Activated T-cell treated with anti-CD3 and anti-CD28 coated beads for 1 hour (primary cell): ENCODE measurements at regions not wholly inside any gene's neighbourhood (a gene's known extent, or its start where the extent isn't known, plus 50 kb on each side); places are given as distances from the start of the nearest gene placed in this dataset.
"Not testable (repeated sequence)": the region's sequence is repeated elsewhere in the genome, so short reads cannot be mapped to it uniquely, and the experiment has no call there.

Source experiments
- DNase-seq: peaks from one replicate; pipeline ENCODE4 v3.0.0-alpha.2; 2020; ENCODE audit warnings: low read depth

DNA sequence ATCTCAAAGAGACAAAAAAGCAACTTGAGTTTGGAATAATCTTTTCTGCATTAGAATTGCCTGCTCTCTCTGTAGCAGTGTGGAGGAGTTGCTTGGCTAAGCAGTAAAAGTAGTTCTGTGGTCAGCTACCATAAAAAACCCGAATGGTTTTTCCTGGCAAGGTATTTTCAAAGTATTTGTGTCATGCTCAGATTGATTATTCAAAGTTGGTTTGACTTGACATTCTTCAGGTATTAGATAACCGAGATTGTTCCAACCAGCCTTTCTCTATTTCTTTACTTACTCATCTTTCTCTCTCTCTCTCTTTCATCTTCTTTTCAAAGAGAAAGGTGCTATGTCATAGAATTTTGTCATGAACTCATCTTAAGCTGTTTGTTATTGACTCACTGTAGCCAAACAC lies 404.9 kb downstream of the CPS1 start:
- DNase-seq: no peak

DNA sequence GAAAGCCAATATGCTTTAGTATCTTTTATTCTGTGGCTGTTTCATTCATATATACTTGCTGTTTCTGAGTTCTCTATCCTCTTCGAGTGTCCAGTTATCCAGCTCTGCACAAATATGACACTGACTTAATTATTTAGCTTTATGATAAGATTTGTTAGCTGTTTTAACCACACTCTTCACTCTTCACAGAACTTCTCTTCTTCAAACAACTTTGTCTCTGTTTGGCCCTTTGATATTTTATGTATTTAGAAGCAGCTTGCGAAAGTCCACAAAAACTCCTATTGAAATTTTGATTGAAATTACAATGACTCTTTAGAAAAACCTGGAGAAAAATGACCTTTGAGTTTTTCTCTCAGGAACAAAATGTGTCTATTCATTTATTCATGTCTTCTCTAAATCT lies 407.0 kb downstream of the CPS1 start:
- DNase-seq: no peak

DNA sequence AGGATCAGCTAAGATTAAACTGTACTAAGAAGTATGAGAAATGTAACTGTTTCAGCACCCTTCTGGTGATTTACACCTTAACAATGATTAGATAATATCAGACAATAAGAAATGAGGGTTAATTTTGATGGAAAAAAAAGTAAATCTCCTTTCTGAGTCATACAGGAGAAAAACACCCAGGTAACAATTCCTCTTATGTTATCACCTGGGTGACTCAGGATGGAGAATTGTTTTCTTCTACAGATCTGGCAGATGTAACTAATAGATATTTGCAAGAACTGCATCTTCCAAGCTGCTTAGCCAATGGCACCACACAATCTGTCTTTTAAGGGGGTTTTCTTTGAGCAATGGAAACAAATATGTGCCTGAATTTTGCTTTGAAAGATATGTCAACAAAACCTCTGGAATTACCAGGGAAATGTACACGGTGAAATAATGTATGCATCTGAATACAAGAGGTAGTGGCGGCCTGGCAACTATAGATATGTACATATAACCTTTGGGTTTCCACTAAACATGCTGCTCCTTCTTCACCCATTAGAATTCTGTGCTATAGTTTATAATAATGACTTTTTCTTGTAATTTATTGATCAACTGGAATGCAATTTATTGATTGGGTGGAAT lies 407.9 kb downstream of the CPS1 start:
- no peak for DNase-seq

DNA sequence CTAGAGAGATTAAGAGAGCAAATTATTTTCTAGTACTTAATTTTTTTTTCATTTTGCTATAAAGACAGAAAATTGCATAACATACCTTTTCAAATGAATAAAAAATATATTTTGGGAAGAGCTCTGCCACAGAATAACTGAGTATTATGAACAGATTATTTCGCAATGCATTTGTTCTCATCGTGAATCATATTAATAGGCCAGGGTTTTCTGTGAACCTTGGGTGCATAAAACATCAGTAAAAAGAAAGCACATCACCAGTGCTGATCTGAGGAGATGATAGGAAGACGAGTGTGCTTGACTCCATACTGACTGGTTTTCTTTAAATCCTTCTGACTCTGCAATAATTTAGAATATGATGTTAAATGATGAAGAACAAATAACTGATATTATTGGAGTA lies 409.1 kb downstream of the CPS1 start:
- DNase-seq: no peak

DNA sequence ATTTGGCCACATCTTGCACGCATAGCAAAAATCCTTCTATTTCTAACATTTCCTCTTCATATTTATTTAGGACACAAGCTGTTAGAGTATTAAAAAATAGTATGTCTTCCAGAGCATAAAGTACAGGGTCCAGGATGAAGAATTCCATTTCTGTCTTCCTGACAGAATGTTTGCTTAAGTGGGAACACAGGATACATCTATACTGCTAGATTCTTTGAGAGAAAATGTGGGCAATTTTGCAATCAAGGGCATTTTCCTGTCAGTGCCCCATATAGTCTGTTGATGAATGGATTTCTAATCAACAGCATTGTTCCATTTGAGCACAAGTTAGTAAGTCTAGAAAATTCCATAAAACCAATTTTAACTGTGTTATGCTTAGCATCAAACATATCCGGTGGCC lies 409.9 kb downstream of the CPS1 start:
- no peak for DNase-seq

DNA sequence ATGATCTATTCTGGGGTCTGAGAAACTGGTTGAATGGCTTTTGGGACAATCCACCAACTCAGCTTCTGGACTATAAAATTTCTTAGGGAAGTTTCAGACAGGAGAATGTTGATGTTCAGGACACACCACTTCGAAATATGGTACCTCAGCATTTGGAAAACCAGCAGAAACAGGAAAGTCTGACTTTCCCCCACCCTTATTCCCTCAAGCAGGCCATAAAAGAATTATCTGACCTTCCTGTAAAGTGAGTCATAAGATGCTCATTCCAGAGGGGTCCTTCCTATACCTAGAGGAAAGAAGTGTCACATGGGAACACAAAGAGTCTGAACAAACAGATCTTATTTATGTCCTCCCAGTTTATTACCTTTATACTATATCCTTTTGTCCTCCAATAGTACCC lies 415.0 kb downstream of the CPS1 start:
- no peak for DNase-seq

DNA sequence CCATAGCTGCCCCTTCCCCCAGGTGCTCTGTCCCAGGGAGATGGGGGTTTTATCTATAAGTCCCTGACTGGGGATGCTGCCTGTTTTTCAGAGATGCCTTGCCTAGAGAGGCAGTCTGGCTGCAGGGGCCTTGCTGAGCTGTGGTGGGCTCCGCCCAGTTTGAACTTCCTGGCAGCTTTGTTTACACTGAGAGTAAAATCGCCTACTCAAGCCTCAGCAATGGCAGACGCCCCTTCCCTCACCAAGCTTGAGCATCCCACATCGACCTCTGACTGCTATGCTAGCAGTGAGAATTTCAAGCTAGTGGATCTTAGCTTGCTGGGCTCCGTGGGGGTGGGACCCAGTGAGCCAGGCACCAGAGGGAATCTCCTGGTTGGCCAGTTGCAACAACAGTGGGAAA lies 430.4 kb downstream of the CPS1 start:
- DNase-seq: not testable (repeated sequence)

DNA sequence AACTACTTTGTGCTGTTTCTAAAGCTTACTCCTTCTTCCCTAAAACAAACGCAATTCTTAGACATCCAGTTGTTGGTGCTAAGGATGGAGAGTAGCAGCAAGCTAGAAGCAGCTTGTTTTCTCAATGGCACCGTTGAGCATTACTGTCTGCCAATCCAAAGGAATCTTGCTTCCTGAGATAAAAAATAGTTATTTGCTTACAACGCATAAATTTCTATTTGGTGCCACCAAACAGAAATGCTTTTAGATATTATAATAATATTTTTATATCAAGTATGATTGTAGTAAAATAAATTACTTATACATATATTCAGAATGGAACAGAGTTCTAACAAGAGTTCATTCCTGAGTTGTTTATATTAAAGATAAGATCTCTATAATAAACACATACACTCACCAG lies 434.7 kb downstream of the CPS1 start:
- no peak for DNase-seq

DNA sequence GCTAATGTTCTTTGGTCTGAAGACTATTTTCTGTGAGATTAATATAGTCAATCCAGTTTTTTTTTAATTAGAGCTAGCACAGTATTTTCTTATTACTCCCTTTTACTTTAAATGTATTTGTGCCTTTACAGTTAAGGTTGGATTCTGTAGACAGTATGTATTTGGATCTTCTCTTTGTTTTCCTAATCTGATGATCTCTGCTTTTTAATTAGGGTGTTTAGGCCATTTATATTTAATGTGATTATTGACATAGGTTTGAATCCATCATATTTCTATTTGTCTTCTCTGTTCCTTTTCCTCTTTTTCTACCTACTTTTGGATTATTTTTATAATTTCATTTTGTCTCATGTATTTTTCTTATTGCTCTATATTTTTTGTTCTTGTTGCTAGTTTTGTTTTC lies 437.7 kb downstream of the CPS1 start:
- DNase-seq: no peak

DNA sequence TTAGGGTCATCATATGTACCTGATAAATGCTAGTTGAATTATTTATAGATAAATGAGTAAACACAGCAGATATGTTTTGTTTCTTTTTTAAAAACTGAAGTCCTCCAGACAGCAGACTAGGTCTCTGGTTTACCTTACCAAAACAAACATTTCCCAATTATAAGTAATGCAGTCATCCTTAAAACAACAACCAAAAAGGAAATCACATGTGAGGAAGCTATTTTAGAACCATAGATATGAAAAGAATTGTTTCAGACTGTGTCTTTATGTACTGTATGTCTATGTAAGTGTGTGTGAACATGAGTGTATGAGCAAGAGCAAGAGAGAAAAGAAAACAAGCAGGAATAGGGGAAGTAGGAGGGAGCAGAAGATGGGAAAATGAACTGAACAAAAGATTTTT lies 441.0 kb downstream of the CPS1 start:
- no peak for DNase-seq

DNA sequence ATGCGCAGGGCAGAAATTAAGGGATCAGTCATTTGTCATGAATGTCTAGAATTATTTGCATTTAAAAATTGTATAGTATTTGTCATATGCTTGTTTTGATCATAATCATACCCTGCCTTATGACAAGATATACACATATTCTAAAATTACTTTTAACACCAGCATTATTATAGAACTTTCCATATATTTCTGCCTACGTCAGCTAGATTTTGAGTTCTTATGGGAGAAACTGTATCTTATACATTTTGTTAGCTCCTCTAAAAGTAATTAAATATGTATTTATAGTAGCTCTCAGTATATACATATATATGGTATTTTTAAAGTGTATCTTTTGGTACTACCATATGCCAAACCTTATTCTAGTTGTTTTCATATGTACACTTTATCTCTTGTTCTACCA lies 441.9 kb downstream of the CPS1 start:
- DNase-seq: no peak

DNA sequence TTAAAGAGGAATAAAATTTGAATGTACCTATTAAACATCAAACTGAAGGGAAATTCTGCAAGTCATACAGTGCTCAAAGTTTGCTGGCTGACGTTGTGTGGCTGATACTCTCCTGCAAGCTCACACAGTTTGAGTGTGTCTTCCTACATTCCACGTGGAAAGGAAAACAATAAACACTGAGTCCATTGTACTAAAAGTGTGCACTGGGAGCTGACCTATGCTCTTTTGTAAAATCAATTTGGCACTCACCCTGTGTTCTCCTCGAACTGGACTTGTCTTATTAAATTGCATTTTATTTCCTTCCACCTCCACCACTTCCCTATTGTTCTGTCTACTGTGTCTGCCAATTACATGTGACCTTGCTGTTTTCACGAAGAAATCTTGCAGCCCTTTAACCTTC lies 458.0 kb downstream of the CPS1 start:
- no peak for DNase-seq

DNA sequence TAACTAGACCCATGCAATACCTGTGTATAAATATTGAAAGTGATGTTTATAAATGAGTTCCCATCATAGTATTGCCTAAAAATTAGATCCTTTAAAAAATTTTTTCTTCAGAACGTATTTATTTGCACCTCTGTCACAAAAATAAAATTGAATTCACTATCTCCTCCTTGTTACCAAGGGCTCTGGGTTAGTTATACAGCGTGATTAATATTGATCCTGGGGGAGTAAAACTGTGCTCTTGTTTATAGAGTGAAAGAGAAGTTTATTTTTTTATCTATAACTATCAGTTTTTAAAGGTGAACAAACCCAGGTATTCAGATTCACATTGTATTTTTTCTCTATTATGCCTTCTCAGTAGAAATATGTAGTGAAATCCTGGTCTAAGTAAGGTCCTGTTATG lies 458.5 kb downstream of the CPS1 start:
- no peak for DNase-seq

DNA sequence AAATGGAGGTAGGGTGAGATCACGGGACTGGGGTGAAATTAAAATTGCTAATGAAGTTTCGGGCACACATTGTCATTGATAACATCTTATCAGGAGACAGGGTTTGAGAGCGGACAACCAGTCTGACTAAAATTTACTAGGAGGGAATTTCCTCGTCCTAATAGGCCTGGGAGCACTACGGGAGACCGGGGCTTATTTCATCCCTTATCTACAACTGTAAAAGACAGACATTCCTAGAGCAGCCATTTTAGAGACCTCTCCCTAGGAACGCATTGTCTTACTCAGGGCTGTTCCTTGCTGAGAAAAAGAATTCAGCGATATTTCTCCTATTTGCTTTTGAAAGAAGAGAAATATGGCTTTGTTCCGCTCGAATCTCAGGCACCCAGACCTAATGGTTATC lies 468.7 kb downstream of the CPS1 start:
- DNase-seq: not testable (repeated sequence)

DNA sequence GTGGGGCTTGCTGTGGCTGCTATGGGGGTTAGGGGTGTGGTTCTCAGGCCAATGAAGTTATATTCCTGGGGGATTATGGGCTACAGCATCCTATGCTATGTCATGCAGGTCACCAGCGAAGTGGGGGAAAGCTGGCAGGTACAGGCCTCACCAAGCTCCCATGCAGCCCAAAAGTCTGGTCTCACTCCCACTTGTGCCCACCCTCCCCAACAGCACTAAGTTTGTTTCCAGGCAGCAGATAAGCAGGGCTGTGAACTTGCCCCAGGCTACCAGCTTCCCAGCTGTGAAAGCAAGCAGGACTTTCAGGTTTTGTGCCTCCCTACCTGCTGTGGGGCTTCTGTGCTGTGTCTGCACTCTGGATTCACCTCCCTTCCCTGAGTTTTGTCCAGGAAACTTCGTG lies 469.7 kb downstream of the CPS1 start:
- no peak for DNase-seq

DNA sequence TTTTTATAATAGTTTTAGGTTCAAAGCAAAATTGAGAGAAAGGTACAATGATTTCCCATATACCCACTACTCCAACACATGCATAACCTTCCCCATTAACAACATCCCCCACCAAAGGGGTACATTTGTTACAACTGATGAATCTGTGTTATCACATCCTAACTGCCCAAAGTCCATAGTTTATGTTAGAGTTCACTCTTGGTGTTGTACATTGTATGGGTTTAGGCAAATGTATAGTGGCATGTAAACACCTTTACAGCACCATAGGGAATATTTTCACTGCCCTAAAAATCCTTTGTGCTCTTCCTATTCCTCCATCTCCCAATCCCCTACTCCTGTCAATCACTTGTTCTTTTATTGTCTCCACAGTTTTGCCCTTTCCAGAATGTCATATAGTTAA lies 471.6 kb downstream of the CPS1 start:
- DNase-seq: no peak

DNA sequence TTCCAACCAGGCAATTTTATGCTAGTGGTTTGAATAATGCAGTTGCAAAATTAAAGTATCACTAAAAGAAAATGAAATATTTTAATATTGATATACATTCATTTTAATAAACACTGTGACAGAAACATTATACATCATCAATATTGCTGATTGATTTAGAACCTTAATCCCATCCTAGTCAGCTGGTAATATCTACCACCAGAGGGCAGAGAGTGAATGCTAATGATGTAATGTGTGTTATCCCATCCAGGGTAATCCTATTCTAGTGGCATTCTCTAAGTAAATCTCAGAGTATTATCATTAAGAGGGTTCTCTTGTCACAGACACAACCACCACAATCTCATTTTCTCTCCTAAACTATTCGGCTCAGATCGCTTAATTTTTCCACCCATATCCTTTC lies 477.4 kb downstream of the CPS1 start:
- no peak for DNase-seq

DNA sequence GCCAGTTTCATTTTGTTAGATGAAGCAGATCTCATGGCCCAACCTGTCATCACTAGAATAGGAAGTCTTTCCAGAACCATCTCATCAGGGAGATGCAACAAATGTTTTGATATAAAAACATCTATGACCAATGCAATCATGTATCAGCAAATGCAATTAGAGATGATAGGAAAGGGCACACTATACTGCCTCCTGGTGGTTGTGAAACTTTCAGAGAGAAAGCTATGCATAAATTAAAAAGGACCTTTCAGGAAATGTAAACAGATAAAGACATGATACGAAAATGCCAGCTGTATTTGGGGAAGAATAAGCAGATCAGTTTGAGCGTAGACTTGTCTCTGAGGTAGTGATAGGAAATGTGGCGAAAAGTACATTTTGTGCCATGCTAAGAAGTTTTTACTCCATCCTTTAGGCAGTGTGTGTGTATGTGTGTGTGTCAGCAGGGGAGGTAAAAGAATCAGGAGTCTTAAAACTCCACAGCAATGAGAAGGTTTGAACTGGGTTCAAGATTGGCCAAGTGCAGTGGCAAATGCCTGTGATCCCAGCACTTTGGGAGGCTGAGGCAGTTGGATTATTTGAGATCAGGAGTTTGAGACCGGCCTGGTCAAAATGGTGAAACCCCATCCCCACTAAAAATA lies 479.3 kb downstream of the CPS1 start:
- no peak for DNase-seq

DNA sequence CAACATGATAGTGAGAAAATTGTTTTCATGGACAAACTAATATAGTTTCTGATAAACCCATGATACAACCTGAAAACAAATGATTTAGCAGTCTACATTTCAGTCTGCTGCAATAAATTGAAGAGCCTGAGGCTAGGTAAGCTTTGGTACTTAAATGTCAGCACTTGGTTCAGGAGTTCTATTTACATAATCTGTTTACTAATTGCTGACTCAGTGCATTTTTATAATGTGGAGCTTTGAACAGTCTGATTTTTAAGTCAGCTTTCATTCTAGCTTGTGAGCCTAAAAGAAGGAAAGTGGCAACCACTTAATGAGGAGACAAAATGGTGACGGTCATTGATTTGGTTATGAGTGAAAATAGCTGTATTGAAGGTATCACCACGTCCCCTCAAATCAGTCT lies 488.6 kb downstream of the CPS1 start:
- no peak for DNase-seq

DNA sequence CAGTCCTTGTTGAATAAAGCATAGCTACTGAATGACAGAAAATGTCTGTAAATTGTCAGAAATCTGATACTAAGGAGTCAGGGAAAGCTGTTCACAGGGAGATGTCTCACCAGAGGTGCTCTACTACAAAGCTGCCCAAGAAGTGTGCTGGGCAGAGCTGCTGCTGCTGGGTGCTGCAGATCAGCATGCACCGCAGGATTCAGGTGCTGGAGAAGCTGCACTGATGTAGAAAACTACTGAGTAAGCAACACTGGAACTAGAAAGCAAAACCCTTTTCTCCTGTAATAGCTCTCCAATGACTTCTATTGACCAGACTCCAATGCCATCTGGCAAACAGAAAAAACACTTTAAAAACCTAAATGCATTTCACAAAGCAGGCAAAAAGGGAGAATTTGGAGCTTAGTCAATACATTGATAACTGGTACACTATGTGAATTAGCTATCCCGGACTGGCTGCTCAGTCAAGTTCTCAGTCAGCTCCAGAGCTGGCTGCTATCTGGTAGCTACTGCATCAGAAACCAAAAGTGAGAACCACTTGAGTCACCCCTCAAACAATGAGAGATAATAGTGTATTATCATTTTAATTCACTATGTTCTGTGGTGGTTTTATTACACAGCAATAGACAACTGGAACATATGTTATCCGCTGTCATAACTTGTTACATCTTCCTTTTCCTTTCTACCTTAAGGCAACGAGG lies 493.1 kb downstream of the CPS1 start:
- DNase-seq: no peak

DNA sequence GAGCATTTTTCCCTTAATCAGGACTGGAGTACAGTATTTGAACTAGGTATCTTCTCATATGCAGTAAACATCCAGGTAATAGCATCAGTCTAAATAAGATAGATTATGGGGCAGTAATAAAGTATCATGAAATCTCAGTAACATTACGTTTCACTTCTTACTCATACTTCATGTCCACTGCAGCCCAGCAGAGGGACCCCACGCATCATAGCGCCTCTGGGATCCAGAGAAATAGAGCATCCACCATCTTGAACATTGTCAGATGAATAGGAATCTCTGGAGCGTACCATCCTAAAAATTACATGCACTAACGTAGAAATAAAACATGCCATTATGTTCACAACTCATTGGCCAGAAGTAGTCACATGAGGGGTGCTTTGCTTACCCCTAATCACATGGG lies 499.0 kb downstream of the CPS1 start:
- DNase-seq: no peak

DNA sequence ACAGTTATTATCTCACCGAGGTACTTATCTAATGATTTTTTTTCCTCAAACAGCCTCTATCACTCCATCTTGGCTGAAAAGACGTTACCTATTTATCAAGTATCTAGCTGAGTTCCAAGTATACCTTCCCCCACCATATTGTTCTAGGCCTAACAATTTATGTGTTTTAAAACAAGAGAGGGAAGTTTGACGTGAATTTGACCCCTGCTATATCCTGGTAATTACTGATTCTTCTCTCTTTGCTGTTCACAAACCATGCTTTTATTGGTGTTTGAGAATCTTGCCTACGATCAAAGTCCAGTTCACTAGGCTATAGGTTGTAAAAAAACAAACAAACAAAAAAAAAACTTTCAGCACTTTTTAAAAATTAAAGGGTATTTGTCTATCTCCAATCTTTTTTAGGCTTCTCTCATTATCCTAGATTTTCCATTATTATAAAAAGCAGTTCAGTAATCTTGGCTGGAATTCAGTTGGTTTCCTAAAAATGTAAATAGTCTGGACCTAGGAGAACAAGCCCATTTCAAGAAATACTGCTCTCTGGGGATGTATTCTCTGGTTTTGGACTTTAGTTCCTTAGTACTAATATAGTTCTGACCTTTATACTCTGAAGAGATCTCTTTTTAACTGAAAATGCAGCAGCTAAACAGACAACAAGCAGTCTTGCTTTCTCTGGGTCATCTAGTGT lies 505.4 kb downstream of the CPS1 start:
- no peak for DNase-seq

DNA sequence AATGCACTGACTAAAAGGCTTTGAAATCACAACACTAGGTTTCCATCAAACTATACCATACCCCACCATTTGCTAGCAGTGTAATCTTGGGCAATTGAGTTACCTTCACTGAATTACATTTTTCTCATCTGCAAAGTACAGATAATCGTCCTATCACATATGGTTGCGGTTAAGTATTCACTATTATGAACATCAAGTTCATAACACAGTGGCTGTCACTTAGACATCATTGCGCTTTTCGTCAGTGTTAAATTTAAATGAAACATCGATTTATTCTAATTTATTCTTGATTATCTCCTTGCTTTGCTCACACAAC lies 505.9 kb downstream of the CPS1 start:
- DNase-seq: no peak
